H1 (cell line): ENCODE measurements at regions not wholly inside any gene's neighbourhood (a gene's known extent, or its start where the extent isn't known, plus 50 kb on each side); places are given as distances from the start of the nearest gene placed in this dataset.

ENCODE experiments used
- CTCF ChIA-PET: fragments of 300-600 bp; sonication (Branson Sonifier 250); formaldehyde crosslinking; loops from one replicate; lab custom pipeline; 2021; ENCODE audit not compliant: partially characterized antibody; lab: Charles Lee
- POLR2A ChIA-PET: fragments of 300-600 bp; sonication (Branson Sonifier 250); formaldehyde crosslinking; loops from one replicate; lab custom pipeline; 2021; ENCODE audit warnings: inconsistent platforms; ENCODE audit not compliant: partially characterized antibody; lab: Charles Lee
- DNase-seq, 2 experiments: peaks; one replicate each; pipeline versions ENCODE4 v3.0.0 to v3.0.0-alpha.2; 2010 to 2022; ENCODE audit warnings: low spot score in 2 of 2, low read depth in 1 of 2, mixed read lengths in 1 of 2
- FAIRE-seq: peaks from 2 replicates; lab custom pipeline; 2011; peaks lifted over from hg19 to GRCh38; lab: Jason Lieb, UNC
- H2AFZ ChIP-seq: 2 replicates; pipeline ENCODE4 v1.8.1; 2012; ENCODE audit warnings: low read length, inconsistent platforms
- H2AK5ac ChIP-seq: 2 replicates; pipeline ENCODE4 v1.6.1; 2013; ENCODE audit warnings: low read depth, low read length
- H2BK120ac ChIP-seq: replicated peaks from 2 replicates; pipeline ENCODE3; 2013; ENCODE audit warnings: low read depth, low read length, inconsistent platforms
- H2BK12ac ChIP-seq: 2 replicates; pipeline ENCODE4 v1.6.1; 2013; ENCODE audit warnings: low read depth, low read length
- H2BK15ac ChIP-seq: 2 replicates; pipeline ENCODE4 v1.6.1; 2013; ENCODE audit warnings: low read length
- H2BK20ac ChIP-seq: 2 replicates; pipeline ENCODE4 v1.6.1; 2013; ENCODE audit warnings: low read length
- H2BK5ac ChIP-seq: 2 replicates; pipeline ENCODE4 v1.6.1; 2013; ENCODE audit warnings: low read depth, low read length
- H3K14ac ChIP-seq: 2 replicates; pipeline ENCODE4 v1.6.1; 2013; ENCODE audit warnings: inconsistent platforms; ENCODE audit not compliant: insufficient read length
- H3K18ac ChIP-seq: 2 replicates; pipeline ENCODE4 v1.6.1; 2013; ENCODE audit warnings: low read length; ENCODE audit errors: extremely low read depth
- H3K23ac ChIP-seq: 2 replicates; pipeline ENCODE4 v1.6.1; 2013; ENCODE audit warnings: inconsistent platforms; ENCODE audit not compliant: insufficient read length
- H3K23me2 ChIP-seq: 2 replicates; pipeline ENCODE4 v1.6.1; 2013; ENCODE audit warnings: low read depth, low read length
- H3K27ac ChIP-seq: 2 replicates; pipeline ENCODE4 v1.6.1; 2011; ENCODE audit warnings: low read depth, low read length, inconsistent platforms
- H3K27me3 ChIP-seq, 4 experiments: replicated peaks in 1 of 4; 1 replicate in 1 of 4; 2 replicates in 3 of 4; pipeline versions ENCODE4 v1.6.1 to v1.8.1; 2011 to 2013; ENCODE audit warnings: low read length in 3 of 4, mild to moderate bottlenecking in 3 of 4, inconsistent platforms in 2 of 4, mixed read lengths in 2 of 4, moderate library complexity in 1 of 4; ENCODE audit not compliant: control insufficient read depth in 3 of 4, insufficient read depth in 3 of 4; ENCODE audit errors: extremely low read depth in 1 of 4
- H3K36me3 ChIP-seq, 4 experiments: 2 replicates each; pipeline versions ENCODE4 v1.6.1 to v1.8.1; 2011 to 2013; ENCODE audit warnings: mild to moderate bottlenecking in 4 of 4, low read length in 3 of 4, moderate library complexity in 2 of 4, control low read depth in 1 of 4, inconsistent platforms in 1 of 4; ENCODE audit not compliant: insufficient read depth in 4 of 4, control insufficient read depth in 2 of 4
- H3K4ac ChIP-seq: replicated peaks from 2 replicates; pipeline ENCODE3; 2013; ENCODE audit warnings: low read length, low read depth, mixed read lengths, inconsistent platforms; ENCODE audit not compliant: insufficient read length
- H3K4me1 ChIP-seq, 4 experiments: replicated peaks in 1 of 4; 1 replicate in 1 of 4; 2 replicates in 3 of 4; pipeline versions ENCODE4 v1.6.1 to v1.8.1; 2011 to 2013; ENCODE audit warnings: low read length in 3 of 4, inconsistent platforms in 2 of 4, mixed read lengths in 1 of 4; ENCODE audit not compliant: insufficient read depth in 4 of 4, control insufficient read depth in 3 of 4
- H3K4me2 ChIP-seq, 2 experiments: 2 replicates each; pipeline versions ENCODE4 v1.6.1 to v1.8.1; 2011 to 2013; ENCODE audit warnings: low read depth in 2 of 2, low read length in 2 of 2, control low read depth in 1 of 2, inconsistent platforms in 1 of 2, mild to moderate bottlenecking in 1 of 2; ENCODE audit not compliant: insufficient read depth in 1 of 2
- H3K4me3 ChIP-seq, 4 experiments: fragments of 200-600, 300-600 bp in 1 of 4; sonication (generic), shearing (Covaris generic), sonication (Bioruptor Twin) in 1 of 4; 2 replicates each; pipeline versions ENCODE4 v1.5.1 to v1.8.1; 2011 to 2016; ENCODE audit warnings: low read length in 4 of 4, low read depth in 3 of 4, control low read depth in 2 of 4, inconsistent platforms in 2 of 4, mild to moderate bottlenecking in 2 of 4, mixed read lengths in 1 of 4, moderate library complexity in 1 of 4; ENCODE audit not compliant: insufficient read depth in 2 of 4; ENCODE audit errors: extremely low read depth in 1 of 4
- H3K56ac ChIP-seq: replicated peaks from 2 replicates; pipeline ENCODE3; 2013; ENCODE audit warnings: low read depth, mild to moderate bottlenecking, mixed read lengths, low read length, inconsistent platforms; ENCODE audit not compliant: insufficient read length
- H3K79me1 ChIP-seq: 2 replicates; pipeline ENCODE4 v1.6.1; 2013; ENCODE audit warnings: low read depth, low read length, control low read depth
- H3K79me2 ChIP-seq, 2 experiments: 2 replicates each; pipeline versions ENCODE4 v1.6.1 to v1.8.1; 2012 to 2013; ENCODE audit warnings: low read length in 2 of 2, mild to moderate bottlenecking in 2 of 2, inconsistent platforms in 1 of 2; ENCODE audit not compliant: insufficient read depth in 2 of 2, control insufficient read depth in 1 of 2
- H3K9ac ChIP-seq, 4 experiments: replicated peaks in 1 of 4; 1 replicate in 1 of 4; 2 replicates in 3 of 4; pipeline versions ENCODE4 v1.6.1 to v1.8.1; 2011 to 2013; ENCODE audit warnings: low read depth in 3 of 4, low read length in 3 of 4, control low read depth in 2 of 4, mild to moderate bottlenecking in 2 of 4, moderate library complexity in 2 of 4, inconsistent platforms in 1 of 4; ENCODE audit errors: extremely low read depth in 1 of 4
- H3K9me3 ChIP-seq, 2 experiments: 2 replicates each; pipeline versions ENCODE4 v1.6.1 to v1.8.1; 2012 to 2013; ENCODE audit warnings: mild to moderate bottlenecking in 2 of 2, moderate library complexity in 2 of 2, control low read depth in 1 of 2, inconsistent platforms in 1 of 2, low read depth in 1 of 2, low read length in 1 of 2, mixed read lengths in 1 of 2; ENCODE audit not compliant: insufficient read depth in 2 of 2
- H4K20me1 ChIP-seq, 2 experiments: replicated peaks in 1 of 2; 2 replicates each; pipeline versions ENCODE3 to v1.8.1; 2011 to 2013; ENCODE audit warnings: inconsistent platforms in 2 of 2, low read length in 2 of 2, mild to moderate bottlenecking in 1 of 2; ENCODE audit not compliant: insufficient read depth in 2 of 2, control insufficient read depth in 1 of 2
- H4K5ac ChIP-seq: 2 replicates; pipeline ENCODE4 v1.6.1; 2013; ENCODE audit warnings: low read length, low read depth, mixed read lengths, inconsistent platforms; ENCODE audit not compliant: insufficient read length
- H4K8ac ChIP-seq: 2 replicates; pipeline ENCODE4 v1.8.0; 2013; ENCODE audit warnings: mild to moderate bottlenecking, moderate library complexity, low read length, inconsistent platforms; ENCODE audit not compliant: insufficient read depth; ENCODE audit errors: extremely low read depth
- H4K91ac ChIP-seq: replicated peaks from 2 replicates; pipeline ENCODE3; 2013; ENCODE audit warnings: low read length, mixed read lengths, inconsistent platforms; ENCODE audit not compliant: insufficient read length
- ATF2 ChIP-seq: IDR thresholded peaks from 2 replicates; pipeline ENCODE4 v1.6.1; 2012; ENCODE audit warnings: low read length, inconsistent platforms
- CHD1 ChIP-seq: IDR thresholded peaks from 2 replicates; pipeline ENCODE4 v1.6.1; 2012; ENCODE audit warnings: low read depth, low read length, improper control_type of control experiment
- EZH2 ChIP-seq: fragments of 200-600 bp; sonication (generic); IDR thresholded peaks from 2 replicates; pipeline ENCODE4 v1.7.1; 2012; ENCODE audit warnings: low read depth, mild to moderate bottlenecking, moderate library complexity, low read length, inconsistent platforms; ENCODE audit not compliant: severe bottlenecking
- FOSL1 ChIP-seq: IDR thresholded peaks from 2 replicates; pipeline ENCODE4 v1.6.1; 2011; ENCODE audit warnings: mild to moderate bottlenecking, low read depth, low read length, moderate library complexity; ENCODE audit not compliant: insufficient read depth
- JUND ChIP-seq: IDR thresholded peaks from 2 replicates; pipeline ENCODE4 v1.6.1; 2011; ENCODE audit warnings: mild to moderate bottlenecking, improper control_type of control experiment, low read length
- KDM5A ChIP-seq: fragments of 200-600 bp; IDR thresholded peaks from 2 replicates; pipeline ENCODE4 v1.7.1; 2012; ENCODE audit warnings: mild to moderate bottlenecking, low read length, inconsistent platforms, mixed read lengths
- POLR2A ChIP-seq, 2 experiments: IDR thresholded peaks; 1 replicate in 1 of 2; 2 replicates in 1 of 2; pipeline ENCODE4 v1.6.1; 2011; ENCODE audit warnings: low read depth in 2 of 2, low read length in 2 of 2, mild to moderate bottlenecking in 2 of 2; ENCODE audit errors: control extremely low read depth in 1 of 2
- POU5F1 ChIP-seq: IDR thresholded peaks from 2 replicates; pipeline ENCODE4 v1.6.1; 2011; ENCODE audit warnings: low read depth, mild to moderate bottlenecking, low read length, moderate library complexity
- RNF2 ChIP-seq: fragments of 200-900, 300-1000 bp; sonication (generic); IDR thresholded peaks from 2 replicates; pipeline ENCODE4 v1.7.1; 2016; ENCODE audit warnings: borderline replicate concordance, low read depth, mild to moderate bottlenecking, antibody characterized with exemption, low read length; ENCODE audit not compliant: poor library complexity, severe bottlenecking; ENCODE audit errors: missing control alignments
- RXRA ChIP-seq: IDR thresholded peaks from 2 replicates; pipeline ENCODE4 v1.6.1; 2011; ENCODE audit warnings: low read depth, mild to moderate bottlenecking, low read length, moderate library complexity; ENCODE audit not compliant: insufficient read depth
- SRF ChIP-seq: IDR thresholded peaks from 2 replicates; pipeline ENCODE4 v1.6.1; 2011; ENCODE audit warnings: mild to moderate bottlenecking, low read depth, low read length, moderate library complexity
- WGBS, 2 experiments: shearing (Covaris generic) in 1 of 2; methylation state at CpG; one replicate each; pipeline versions ENCODE4 v1.1.6 to v1.1.7; 2013 to 2015; ENCODE audit warnings: low lambda C conversion rate in 2 of 2, mixed read lengths in 2 of 2, inconsistent platforms in 1 of 2, low coverage in 1 of 2, missing lambda C conversion rate in 1 of 2; ENCODE audit not compliant: insufficient replicate concordance in 2 of 2, insufficient coverage in 1 of 2, insufficient read length in 1 of 2; ENCODE audit errors: extremely low coverage in 1 of 2, missing lambda C conversion rate in 1 of 2; 5-methylcytosine and 5-hydroxymethylcytosine counted together

- H4K5ac ChIP-seq: no peak overlapping the region
- no peak overlapping the region for H2AK5ac ChIP-seq
- H3K9ac ChIP-seq: no peak overlapping the region
- H3K4me2 ChIP-seq: no peak overlapping the region
- DNase-seq: no peak
- H2BK120ac ChIP-seq: no peak overlapping the region
- H3K23me2 ChIP-seq: no peaks in the 10 kb centered on the region
- no peak overlapping the region for H4K8ac ChIP-seq
- no peak overlapping the region for H3K4me3 ChIP-seq
- no peaks in the 10 kb centered on the region for H3K79me1 ChIP-seq
- no peaks in the 10 kb centered on the region for H3K79me2 ChIP-seq
- WGBS, 2 experiments: 93% methylated on average over 6 of the region's 6 CpGs; no CpG with 5 or more reads in 1 of the 2 experiments
- H4K91ac ChIP-seq: no peak overlapping the region
- FAIRE-seq: peak; percentile 7
- H2BK12ac ChIP-seq: no peak overlapping the region
- H2BK20ac ChIP-seq: no peak overlapping the region
- no peak overlapping the region for H2AFZ ChIP-seq
- no peaks in the 10 kb centered on the region; a peak in 1 of 8 replicates for H3K36me3 ChIP-seq
- ChIA-PET CTCF (no interaction called here), POLR2A (no interaction called here)
- H4K20me1 ChIP-seq: no peaks in the 10 kb centered on the region
- no peaks in the 10 kb centered on the region for H3K9me3 ChIP-seq
- H3K56ac ChIP-seq: no peak overlapping the region
- H3K4ac ChIP-seq: no peak overlapping the region
- no peak overlapping the region for H3K23ac ChIP-seq
- TF ChIP-seq JUND: no peak
- no peak for TF ChIP-seq FOSL1
- TF ChIP-seq POU5F1: no peak
- TF ChIP-seq EZH2: no peak
- no peak for TF ChIP-seq ATF2
- TF ChIP-seq RXRA: no peak
- TF ChIP-seq RNF2: no peak
- no peak for TF ChIP-seq SRF
- no peak for TF ChIP-seq CHD1
- no peak for TF ChIP-seq KDM5A
- TF ChIP-seq POLR2A (IDR thresholded peaks at IDR 0.05; ENCODE audit: control extremely low read depth in 1 of 2, low read depth in 2 of 2, low read length in 2 of 2): no peak
- peaks cover 0 to 5% (median 0%) of the 10 kb centered on the region in 4 experiments; a peak in 1 of 7 replicates for H3K4me1 ChIP-seq
- H3K18ac ChIP-seq: no peak overlapping the region
- H3K14ac ChIP-seq: no peak overlapping the region
- H3K27ac ChIP-seq: no peak overlapping the region
- no peak overlapping the region for H2BK15ac ChIP-seq
- no peak overlapping the region for H2BK5ac ChIP-seq
- H3K27me3 ChIP-seq: no peaks in the 10 kb centered on the region
Observed at GRCh38 chr3:73753985-73754384, 129.2 kb upstream of the PDZRN3 start.
